Muscle layer of colon (tissue), 2 donors: ENCODE measurements at regions not wholly inside any gene's neighbourhood (a gene's known extent, or its start where the extent isn't known, plus 50 kb on each side); places are given as distances from the start of the nearest gene placed in this dataset.

Experiments used
- H3K27ac ChIP-seq: one replicate; pipeline ENCODE4 v1.7.0; 2013; ENCODE audit warnings: low read depth, mild to moderate bottlenecking, low read length, moderate library complexity
- H3K27me3 ChIP-seq, 2 donors: one replicate each; pipeline ENCODE4 v1.7.0; 2013; ENCODE audit warnings: low read length in 2 of 2, mild to moderate bottlenecking in 2 of 2; ENCODE audit not compliant: insufficient read depth in 2 of 2, control insufficient read depth in 1 of 2
- H3K36me3 ChIP-seq: one replicate; pipeline ENCODE4 v1.7.0; 2013; ENCODE audit warnings: mild to moderate bottlenecking, low read length; ENCODE audit not compliant: insufficient read depth
- H3K4me1 ChIP-seq: one replicate; pipeline ENCODE4 v1.7.0; 2013; ENCODE audit warnings: mild to moderate bottlenecking, low read length; ENCODE audit not compliant: insufficient read depth
- H3K4me3 ChIP-seq, 2 donors: one replicate each; pipeline ENCODE4 v1.7.0; 2013; ENCODE audit warnings: low read length in 2 of 2, low read depth in 1 of 2, mild to moderate bottlenecking in 1 of 2, moderate library complexity in 1 of 2
- H3K9ac ChIP-seq: one replicate; pipeline ENCODE4 v1.7.0; 2013; ENCODE audit warnings: low read length
- H3K9me3 ChIP-seq: one replicate; pipeline ENCODE4 v1.7.0; 2013; ENCODE audit warnings: mild to moderate bottlenecking, low read length
- donor health status: abdominal sarcoma.
- donor health status: Adenocarcinoma of cecum.

DNA sequence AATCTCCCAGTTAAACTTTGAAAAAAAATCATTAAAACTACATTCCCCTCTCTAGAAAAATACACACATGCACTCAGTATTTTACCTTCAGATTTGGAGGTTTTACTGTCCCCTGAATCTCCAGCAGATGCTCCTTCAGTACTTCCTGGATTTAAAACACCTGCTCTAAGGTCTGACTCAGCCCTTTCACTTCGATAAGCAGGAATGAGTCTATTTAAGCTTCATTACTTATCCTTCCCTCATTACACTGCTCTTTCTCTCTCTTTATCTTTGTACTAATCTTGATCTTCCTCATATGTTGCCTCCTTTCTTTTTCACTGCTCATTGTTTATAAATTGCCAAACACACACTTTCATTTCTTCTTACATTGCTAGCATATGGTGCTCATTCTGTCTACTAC, 443.9 kb downstream of the DIPK2A start:
- Histone ChIP-seq H3K36me3 (no peaks in the 10 kb centered on the region), H3K4me1 (no peaks in the 10 kb centered on the region), H3K9ac (no peak overlapping the region), H3K4me3 (no peak overlapping the region), H3K27me3 (no peaks in the 10 kb centered on the region), H3K9me3 (no peaks in the 10 kb centered on the region), H3K27ac (no peak overlapping the region)

DNA sequence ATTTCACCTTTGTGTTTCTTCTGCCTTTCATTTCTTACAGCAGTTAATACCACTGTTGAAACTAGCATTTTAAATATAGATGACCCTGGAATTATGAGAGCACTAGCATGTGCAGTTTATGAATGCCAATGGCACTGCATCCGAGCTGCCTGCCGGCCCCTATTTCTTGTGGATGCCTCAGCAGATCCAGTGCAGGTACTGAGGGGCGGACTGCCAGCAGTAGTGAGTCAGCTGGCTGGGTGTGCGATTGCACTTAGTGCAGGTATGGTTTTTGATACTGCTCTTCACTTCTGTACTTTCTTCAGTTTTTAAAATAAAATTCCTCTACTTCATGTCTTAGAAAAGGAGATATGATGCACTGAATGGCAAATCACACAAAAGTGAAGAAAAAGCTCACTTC, 453.0 kb downstream of the DIPK2A start:
- Histone ChIP-seq H3K4me1 (no peaks in the 10 kb centered on the region), H3K9ac (no peak overlapping the region), H3K36me3 (no peaks in the 10 kb centered on the region), H3K27ac (no peak overlapping the region), H3K4me3 (no peak overlapping the region), H3K27me3 (no peaks in the 10 kb centered on the region), H3K9me3 (no peaks in the 10 kb centered on the region)

DNA sequence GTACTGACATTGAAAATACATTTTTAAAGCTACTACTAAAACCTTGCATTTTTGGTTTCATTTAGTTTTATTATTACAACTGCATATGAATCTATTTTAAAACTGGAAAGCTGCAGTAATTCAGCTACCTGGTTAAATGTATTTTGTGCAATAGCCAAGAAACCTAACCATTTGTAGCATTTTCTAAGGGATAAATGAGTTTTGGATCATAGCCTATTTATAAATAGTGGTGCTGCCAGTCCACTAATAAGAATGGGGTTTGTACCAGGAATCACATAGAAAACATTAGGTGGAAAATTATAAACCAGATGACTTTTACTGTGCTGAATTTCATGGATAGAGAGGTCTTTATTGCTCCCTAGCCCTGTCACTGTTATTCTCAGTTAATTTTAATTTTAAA, 454.7 kb downstream of the DIPK2A start:
- H3K4me1 ChIP-seq: no peaks in the 10 kb centered on the region
- no peaks in the 10 kb centered on the region for H3K27me3 ChIP-seq

DNA sequence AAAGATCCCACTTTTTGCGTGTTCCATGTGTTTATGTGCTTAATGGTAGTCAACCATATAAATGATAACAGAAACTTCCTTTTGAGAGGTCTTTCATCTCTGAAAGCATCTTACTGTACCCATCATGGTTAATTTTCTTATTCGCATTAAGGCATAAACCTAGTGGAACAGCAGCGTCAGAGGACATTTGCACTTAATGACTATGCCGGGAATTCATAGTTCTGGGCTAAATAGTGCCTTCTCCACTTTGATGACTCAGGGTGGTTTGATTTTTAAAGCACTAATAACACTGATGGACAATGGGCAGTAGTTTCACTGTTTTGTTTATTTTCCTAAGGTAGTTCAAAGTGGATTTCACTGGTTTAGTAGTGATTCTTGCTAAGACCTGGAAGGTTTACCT, 455.3 kb downstream of the DIPK2A start:
- H3K9me3 ChIP-seq: no peaks in the 10 kb centered on the region
- H3K27me3 ChIP-seq: no peaks in the 10 kb centered on the region
- no peak overlapping the region for H3K9ac ChIP-seq
- no peak overlapping the region for H3K4me3 ChIP-seq
- no peak overlapping the region for H3K27ac ChIP-seq
- H3K36me3 ChIP-seq: no peaks in the 10 kb centered on the region
- H3K4me1 ChIP-seq: no peaks in the 10 kb centered on the region

More for the DNA sequence above, 454.7 kb downstream of the DIPK2A start:
- H3K9ac ChIP-seq: no peak overlapping the region
- H3K27ac ChIP-seq: no peak overlapping the region
- no peaks in the 10 kb centered on the region for H3K9me3 ChIP-seq
- no peak overlapping the region for H3K4me3 ChIP-seq
- no peaks in the 10 kb centered on the region for H3K36me3 ChIP-seq

DNA sequence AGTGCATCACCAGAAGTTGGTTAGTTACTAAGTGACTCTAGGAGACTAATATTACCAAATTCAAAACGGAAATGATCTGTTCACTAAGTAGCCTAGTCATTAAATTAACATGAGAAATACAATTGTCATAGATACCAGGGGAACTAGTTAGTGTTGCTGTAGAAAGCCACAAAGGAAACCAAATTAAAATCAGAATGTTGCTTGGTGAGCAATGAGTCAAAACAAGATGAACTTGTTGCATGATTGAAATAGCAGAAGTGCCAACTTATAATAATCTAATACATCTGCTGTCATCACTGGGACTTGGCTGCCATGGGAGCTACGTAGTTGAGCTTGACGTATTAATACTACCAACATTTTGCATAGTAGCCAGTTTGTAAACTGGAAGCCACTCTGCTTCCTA, 458.1 kb downstream of the DIPK2A start:
- H3K27ac ChIP-seq: no peak overlapping the region
- H3K4me1 ChIP-seq: no peaks in the 10 kb centered on the region
- H3K4me3 ChIP-seq: no peak overlapping the region
- no peaks in the 10 kb centered on the region for H3K36me3 ChIP-seq
- H3K9ac ChIP-seq: no peak overlapping the region
- H3K9me3 ChIP-seq: no peaks in the 10 kb centered on the region
- no peaks in the 10 kb centered on the region for H3K27me3 ChIP-seq

DNA sequence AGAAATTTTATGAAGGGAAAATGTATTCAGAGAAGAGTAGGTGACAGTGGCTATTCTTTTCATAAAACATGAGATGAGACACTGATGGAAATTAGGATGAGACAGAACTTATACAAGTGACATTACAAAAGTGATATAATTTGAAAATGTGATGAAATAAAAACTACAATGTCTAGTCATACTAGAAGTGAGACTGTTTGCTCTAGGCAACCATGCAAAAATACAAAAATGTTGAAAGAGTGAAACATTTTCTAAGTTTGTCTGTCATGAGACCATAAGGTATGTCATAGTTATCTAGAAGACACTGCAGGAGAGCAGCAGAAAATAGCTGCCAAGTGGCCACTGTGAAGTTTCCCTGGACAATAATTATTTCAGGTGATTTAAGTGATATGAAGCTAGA, 459.5 kb downstream of the DIPK2A start:
- H3K4me1 ChIP-seq: no peaks in the 10 kb centered on the region
- no peak overlapping the region for H3K9ac ChIP-seq
- no peaks in the 10 kb centered on the region for H3K27me3 ChIP-seq
- H3K9me3 ChIP-seq: no peaks in the 10 kb centered on the region
- H3K4me3 ChIP-seq: no peak overlapping the region
- H3K27ac ChIP-seq: no peak overlapping the region
- H3K36me3 ChIP-seq: no peaks in the 10 kb centered on the region

DNA sequence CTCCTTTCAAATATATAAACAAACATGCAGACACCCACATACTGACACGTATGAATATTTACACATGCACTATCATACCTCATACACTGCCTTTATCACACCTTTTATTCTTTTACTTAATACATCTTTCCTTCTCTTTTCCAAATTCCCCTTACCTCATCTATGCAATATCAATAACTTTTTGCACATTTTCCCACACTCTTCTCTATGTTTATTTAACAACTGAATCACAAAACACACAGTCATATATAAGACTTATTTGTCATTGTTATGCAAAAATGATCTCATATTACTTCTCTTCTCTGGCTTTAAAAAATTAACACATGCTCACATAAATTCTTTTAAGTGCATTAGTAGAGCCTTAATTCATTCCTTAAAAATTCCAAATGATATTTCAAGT, 461.4 kb downstream of the DIPK2A start:
- Histone ChIP-seq H3K27ac (no peak overlapping the region), H3K36me3 (no peaks in the 10 kb centered on the region), H3K9me3 (no peaks in the 10 kb centered on the region), H3K9ac (no peak overlapping the region), H3K4me3 (no peak overlapping the region), H3K4me1 (no peaks in the 10 kb centered on the region), H3K27me3 (no peaks in the 10 kb centered on the region)

DNA sequence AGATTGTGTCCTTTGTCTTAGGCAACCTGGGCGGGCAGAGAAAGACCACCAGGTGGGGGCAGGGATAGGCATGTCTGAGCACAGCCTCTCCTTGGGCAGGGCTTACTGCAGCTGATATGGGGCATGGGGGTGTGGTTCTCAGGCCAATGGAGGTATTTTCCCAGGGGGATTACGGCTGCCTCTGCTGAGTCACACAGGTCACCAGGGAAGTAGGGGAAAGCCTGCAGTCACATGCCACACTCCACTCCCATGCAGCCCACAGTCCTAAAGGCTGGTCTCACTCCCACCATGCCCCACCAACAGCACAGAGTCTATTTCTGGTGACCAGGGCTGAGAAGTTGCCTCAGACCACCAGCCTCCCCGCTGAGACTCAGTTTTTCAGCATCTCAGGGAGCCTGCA, 466.4 kb downstream of the DIPK2A start:
- Histone ChIP-seq H3K4me3 (no peak overlapping the region), H3K27ac (no peak overlapping the region), H3K4me1 (no peaks in the 10 kb centered on the region), H3K9me3 (no peaks in the 10 kb centered on the region), H3K27me3 (no peaks in the 10 kb centered on the region), H3K36me3 (no peaks in the 10 kb centered on the region), H3K9ac (no peak overlapping the region)

DNA sequence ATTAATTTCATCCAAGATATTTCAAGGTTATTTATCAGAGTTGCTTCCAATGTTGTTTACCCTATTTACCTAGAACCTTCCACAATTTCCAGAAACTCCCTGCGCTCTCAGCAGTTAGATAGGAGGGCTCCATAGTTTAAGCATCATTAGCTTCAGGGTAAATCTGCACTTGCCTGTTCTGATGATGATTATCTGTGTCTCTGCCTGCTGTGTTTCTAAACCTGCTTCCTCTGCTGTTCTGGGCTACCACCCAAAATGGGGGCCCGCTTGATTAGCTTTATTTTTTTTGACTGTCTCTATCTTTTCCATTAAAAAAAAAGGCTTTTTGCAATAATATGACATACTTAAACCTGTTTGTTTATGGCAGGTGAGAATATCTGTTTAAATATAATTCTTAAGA, 472.4 kb downstream of the DIPK2A start:
- H3K36me3 ChIP-seq: no peaks in the 10 kb centered on the region
- no peaks in the 10 kb centered on the region for H3K4me1 ChIP-seq
- H3K9ac ChIP-seq: no peak overlapping the region
- no peak overlapping the region for H3K27ac ChIP-seq
- no peaks in the 10 kb centered on the region for H3K9me3 ChIP-seq
- H3K4me3 ChIP-seq: no peak overlapping the region
- H3K27me3 ChIP-seq: no peaks in the 10 kb centered on the region

DNA sequence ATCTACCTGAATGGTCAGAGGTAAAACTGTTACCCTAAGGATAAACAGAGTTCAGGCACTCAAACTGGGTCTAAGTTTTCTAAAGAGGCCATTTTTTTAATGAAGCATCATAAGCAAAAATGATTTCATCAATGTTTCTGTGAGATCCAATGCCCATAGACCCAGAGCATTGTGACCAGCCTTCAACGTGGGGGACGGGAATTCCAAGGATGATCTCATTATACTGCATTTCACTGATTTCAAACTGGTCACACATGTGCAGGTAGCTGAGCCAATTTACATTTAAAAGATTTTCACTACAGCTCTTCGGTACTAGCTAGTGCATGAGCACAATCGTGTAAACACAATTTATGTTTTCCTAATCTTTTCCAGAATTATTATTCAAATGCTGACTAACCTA, 472.9 kb downstream of the DIPK2A start:
- H3K27me3 ChIP-seq: no peaks in the 10 kb centered on the region
- no peaks in the 10 kb centered on the region for H3K4me1 ChIP-seq
- H3K27ac ChIP-seq: no peak overlapping the region
- H3K9ac ChIP-seq: no peak overlapping the region
- H3K4me3 ChIP-seq: no peak overlapping the region
- no peaks in the 10 kb centered on the region for H3K36me3 ChIP-seq
- no peaks in the 10 kb centered on the region for H3K9me3 ChIP-seq

DNA sequence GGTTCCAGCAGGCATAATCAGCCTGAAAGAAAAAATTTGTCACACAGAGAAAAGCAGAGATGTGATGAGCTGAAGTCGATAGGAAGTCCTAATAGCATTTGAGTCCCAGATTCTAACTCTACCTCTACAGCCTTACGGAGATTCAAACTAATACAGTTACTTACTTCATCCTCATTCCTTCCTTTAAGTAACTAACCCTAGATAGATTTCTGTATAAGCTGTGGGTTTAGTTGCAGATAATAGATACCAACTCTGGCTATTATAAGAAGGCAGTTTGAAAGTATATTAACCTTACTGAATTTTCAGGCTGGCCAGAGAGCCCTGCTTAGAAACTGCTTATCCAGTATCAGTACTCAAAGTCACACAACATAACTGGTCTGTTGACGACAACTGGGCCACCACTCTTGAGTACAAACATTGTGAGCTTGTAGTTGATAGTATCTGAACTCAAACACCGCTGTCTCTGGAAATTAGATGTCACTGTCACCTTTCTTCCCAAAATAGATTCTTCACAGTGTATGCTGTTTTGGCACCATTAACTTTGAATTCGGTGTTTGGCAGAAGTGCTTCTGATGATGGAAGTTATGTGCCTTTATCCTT, 484.3 kb downstream of the DIPK2A start:
- Histone ChIP-seq H3K27ac (no peak overlapping the region), H3K27me3 (no peaks in the 10 kb centered on the region), H3K4me3 (no peak overlapping the region), H3K4me1 (no peaks in the 10 kb centered on the region), H3K9me3 (no peaks in the 10 kb centered on the region), H3K9ac (no peak overlapping the region), H3K36me3 (no peaks in the 10 kb centered on the region)

DNA sequence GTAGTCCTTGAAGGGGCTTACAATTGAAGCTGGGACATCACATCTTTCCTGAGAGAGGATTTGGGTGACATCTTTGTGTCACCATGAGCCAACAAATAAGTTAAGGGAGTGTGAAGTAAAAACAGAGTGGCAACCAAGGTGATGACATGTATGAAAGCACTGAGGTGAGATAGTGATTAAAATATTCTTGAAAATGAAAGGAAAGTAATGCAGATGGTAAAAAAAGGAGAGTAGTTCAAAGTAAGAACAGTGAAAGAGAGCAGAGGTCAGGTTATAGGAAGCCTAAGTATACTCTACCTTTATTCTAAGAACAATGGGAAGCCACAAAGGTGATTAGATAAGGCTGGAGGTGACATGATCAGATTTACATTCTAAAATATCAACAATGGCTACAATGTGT, 486.1 kb downstream of the DIPK2A start:
- no peaks in the 10 kb centered on the region for H3K36me3 ChIP-seq
- H3K9me3 ChIP-seq: no peaks in the 10 kb centered on the region
- H3K27me3 ChIP-seq: no peaks in the 10 kb centered on the region
- H3K4me1 ChIP-seq: no peaks in the 10 kb centered on the region
- no peak overlapping the region for H3K4me3 ChIP-seq
- H3K27ac ChIP-seq: no peak overlapping the region
- no peak overlapping the region for H3K9ac ChIP-seq
